ENCODE measurements at regions not wholly inside any gene's neighbourhood (a gene's known extent, or its start where the extent isn't known, plus 50 kb on each side); places are given as distances from the start of the nearest gene placed in this dataset.

GRCh38 chr10:100615908-100616307, 80.2 kb downstream of the HIF1AN start:
- no peak overlapping the region for H3K27ac ChIP-seq (ENCODE audit: poor library complexity, severe bottlenecking)
- no peaks in the 10 kb centered on the region for H3K36me3 ChIP-seq (ENCODE audit: low read depth)
- no peak for DNase-seq (ENCODE audit: low spot score)
- peaks cover 31% of the 10 kb centered on the region for H3K27me3 ChIP-seq (ENCODE audit: insufficient read depth, poor library complexity, severe bottlenecking)
- H3K4me3 ChIP-seq (ENCODE audit: severe bottlenecking) = no peak overlapping the region
- TF ChIP-seq CTCF (IDR thresholded peaks at IDR 0.05; ENCODE audit: poor library complexity, severe bottlenecking) = no peak
- ATAC-seq (ENCODE audit: low read depth) = no peak
- no peaks in the 10 kb centered on the region for H3K4me1 ChIP-seq (ENCODE audit: insufficient read depth, poor library complexity, severe bottlenecking)
- peaks cover 2% of the 10 kb centered on the region for H3K9me3 ChIP-seq (ENCODE audit: severe bottlenecking)

- Histone ChIP-seq H3K27me3 (ENCODE audit: insufficient read depth, poor library complexity, severe bottlenecking) (peaks cover 48% of the 10 kb centered on the region), H3K36me3 (ENCODE audit: low read depth) (no peaks in the 10 kb centered on the region), H3K4me3 (ENCODE audit: severe bottlenecking) (no peak overlapping the region), H3K4me1 (ENCODE audit: insufficient read depth, poor library complexity, severe bottlenecking) (no peaks in the 10 kb centered on the region), H3K27ac (ENCODE audit: poor library complexity, severe bottlenecking) (no peak overlapping the region), H3K9me3 (ENCODE audit: severe bottlenecking) (no peaks in the 10 kb centered on the region)
- no peak for DNase-seq (ENCODE audit: low spot score)
- no peak for ATAC-seq (ENCODE audit: low read depth)
- TF ChIP-seq CTCF (IDR thresholded peaks at IDR 0.05; ENCODE audit: poor library complexity, severe bottlenecking) = no peak
These were observed 82.4 kb downstream of the HIF1AN start for GRCh38 chr10:100618091-100618615.

- H3K4me3 ChIP-seq (ENCODE audit: severe bottlenecking) = no peak overlapping the region
- H3K4me1 ChIP-seq (ENCODE audit: insufficient read depth, poor library complexity, severe bottlenecking) = no peaks in the 10 kb centered on the region
- H3K36me3 ChIP-seq (ENCODE audit: low read depth) = no peaks in the 10 kb centered on the region
- ATAC-seq (ENCODE audit: low read depth) (no peak), DNase-seq (ENCODE audit: low spot score) (no peak)
- TF ChIP-seq CTCF (IDR thresholded peaks at IDR 0.05; ENCODE audit: poor library complexity, severe bottlenecking) = no peak
- H3K27me3 ChIP-seq (ENCODE audit: insufficient read depth, poor library complexity, severe bottlenecking) = peaks cover 52% of the 10 kb centered on the region
- no peaks in the 10 kb centered on the region for H3K9me3 ChIP-seq (ENCODE audit: severe bottlenecking)
- no peak overlapping the region for H3K27ac ChIP-seq (ENCODE audit: poor library complexity, severe bottlenecking)
These were observed 83.0 kb downstream of the HIF1AN start for GRCh38 chr10:100618632-100619255.

- Histone ChIP-seq H3K27me3 (ENCODE audit: insufficient read depth, poor library complexity, severe bottlenecking) (peaks cover 61% of the 10 kb centered on the region), H3K9me3 (ENCODE audit: severe bottlenecking) (no peaks in the 10 kb centered on the region)
- DNase-seq (ENCODE audit: low spot score) = no peak
These were observed 84.5 kb downstream of the HIF1AN start for GRCh38 chr10:100620087-100620835.

More at GRCh38 chr10:100620087-100620835, 84.5 kb downstream of the HIF1AN start:
- Histone ChIP-seq H3K4me3 (ENCODE audit: severe bottlenecking) (no peak overlapping the region), H3K36me3 (ENCODE audit: low read depth) (no peaks in the 10 kb centered on the region), H3K4me1 (ENCODE audit: insufficient read depth, poor library complexity, severe bottlenecking) (no peaks in the 10 kb centered on the region), H3K27ac (ENCODE audit: poor library complexity, severe bottlenecking) (no peak overlapping the region)
- TF ChIP-seq CTCF (IDR thresholded peaks at IDR 0.05; ENCODE audit: poor library complexity, severe bottlenecking) = no peak
- no peak for ATAC-seq (ENCODE audit: low read depth)
